ENCODE measurements at regions not wholly inside any gene's neighbourhood (a gene's known extent, or its start where the extent isn't known, plus 50 kb on each side); places are given as distances from the start of the nearest gene placed in this dataset.

DNA sequence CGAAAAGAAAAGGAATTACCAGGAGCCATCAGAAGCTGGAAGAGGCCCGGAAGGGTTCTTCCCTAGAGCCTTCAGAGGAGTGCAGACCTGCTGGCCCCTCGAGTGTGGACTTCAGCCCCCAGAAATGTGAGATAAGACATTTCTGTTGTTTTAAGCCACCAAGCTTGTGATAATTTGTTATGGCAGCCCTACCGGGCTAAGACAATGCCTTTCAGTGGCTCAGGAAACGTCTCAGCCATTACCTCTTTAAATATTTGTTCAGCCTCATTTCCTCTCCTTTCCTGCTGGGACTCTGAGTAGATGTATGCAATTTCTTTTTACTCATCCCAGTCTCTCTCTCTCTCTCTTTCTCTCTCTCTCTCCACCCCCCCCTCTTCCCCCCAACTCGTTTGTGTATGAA is 174.7 kb upstream of the GRB10 start:
- Histone ChIP-seq H3K9me3 (ENCODE audit: control insufficient read depth, insufficient read depth, low read depth, low read length) (no peaks in the 10 kb centered on the region), H3K4me2 (ENCODE audit: extremely low read depth, insufficient read depth, low read length) (no peak overlapping the region), H3K27me3 (ENCODE audit: control insufficient read depth, insufficient read depth, low read length) (no peaks in the 10 kb centered on the region), H3K4me3 (replicated peaks in 1 of 4; ENCODE audit: control extremely low read depth in 1 of 4, insufficient read depth in 1 of 4, low read depth in 3 of 4, low read length in 4 of 4) (no peak overlapping the region), H3K79me2 (ENCODE audit: control insufficient read depth, insufficient read depth, low read length) (no peaks in the 10 kb centered on the region), H3K9ac (ENCODE audit: insufficient read depth, low read length) (no peak overlapping the region), H2AFZ (ENCODE audit: low read length) (no peak overlapping the region), H3K27ac (ENCODE audit: insufficient read depth, low read length) (no peak overlapping the region), H4K20me1 (ENCODE audit: control insufficient read depth, extremely low read depth, insufficient read depth, low read length) (no peaks in the 10 kb centered on the region), H3K4me1 (ENCODE audit: control insufficient read depth, extremely low read depth, insufficient read depth, low read length) (no peaks in the 10 kb centered on the region), H3K36me3 (ENCODE audit: control insufficient read depth, insufficient read depth, low read length) (no peaks in the 10 kb centered on the region)
- TF ChIP-seq, protein P1, sequence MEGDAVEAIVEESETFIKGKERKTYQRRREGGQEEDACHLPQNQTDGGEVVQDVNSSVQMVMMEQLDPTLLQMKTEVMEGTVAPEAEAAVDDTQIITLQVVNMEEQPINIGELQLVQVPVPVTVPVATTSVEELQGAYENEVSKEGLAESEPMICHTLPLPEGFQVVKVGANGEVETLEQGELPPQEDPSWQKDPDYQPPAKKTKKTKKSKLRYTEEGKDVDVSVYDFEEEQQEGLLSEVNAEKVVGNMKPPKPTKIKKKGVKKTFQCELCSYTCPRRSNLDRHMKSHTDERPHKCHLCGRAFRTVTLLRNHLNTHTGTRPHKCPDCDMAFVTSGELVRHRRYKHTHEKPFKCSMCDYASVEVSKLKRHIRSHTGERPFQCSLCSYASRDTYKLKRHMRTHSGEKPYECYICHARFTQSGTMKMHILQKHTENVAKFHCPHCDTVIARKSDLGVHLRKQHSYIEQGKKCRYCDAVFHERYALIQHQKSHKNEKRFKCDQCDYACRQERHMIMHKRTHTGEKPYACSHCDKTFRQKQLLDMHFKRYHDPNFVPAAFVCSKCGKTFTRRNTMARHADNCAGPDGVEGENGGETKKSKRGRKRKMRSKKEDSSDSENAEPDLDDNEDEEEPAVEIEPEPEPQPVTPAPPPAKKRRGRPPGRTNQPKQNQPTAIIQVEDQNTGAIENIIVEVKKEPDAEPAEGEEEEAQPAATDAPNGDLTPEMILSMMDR (conservative IDR thresholded peaks at IDR 0.05 in 1 of 2, IDR thresholded peaks at IDR 0.05 in 1 of 2; ENCODE audit: low read depth in 1 of 2, low read length in 2 of 2): no peak
- no peak for TF ChIP-seq EZH2 (IDR thresholded peaks at IDR 0.05; ENCODE audit: low read length, missing control alignments)
- DNase-seq (ENCODE audit: low read depth in 2 of 2): no peak

DNA sequence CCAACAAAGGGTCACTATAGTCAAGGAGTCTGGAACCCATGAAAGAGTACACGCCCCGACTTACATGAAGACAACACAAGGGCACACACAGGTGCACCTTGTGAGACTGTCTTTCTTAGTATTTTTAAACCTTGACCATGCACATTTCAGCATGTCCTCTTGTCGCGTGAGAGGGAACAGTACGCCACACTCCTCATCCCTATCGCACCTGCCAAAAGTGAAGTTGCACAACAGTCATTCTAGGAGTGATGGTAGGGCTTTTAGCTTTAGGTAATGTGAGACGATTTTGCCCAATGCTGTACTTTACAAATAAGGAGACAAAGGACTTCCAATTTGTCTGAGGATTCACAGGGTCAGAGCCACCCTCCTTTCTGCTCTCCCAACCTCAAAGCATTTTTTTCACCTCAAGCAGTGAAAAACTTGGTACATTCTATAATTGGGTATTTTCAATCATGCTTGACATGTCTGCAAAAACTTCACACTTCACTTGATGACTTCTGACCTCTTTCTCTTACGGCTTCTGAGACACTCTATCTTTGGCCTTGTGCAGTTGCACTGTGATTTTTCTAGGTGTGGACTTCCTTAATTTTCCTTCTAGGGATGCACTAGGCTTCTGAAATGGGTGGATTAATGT is 173.9 kb upstream of the GRB10 start:
- no peaks in the 10 kb centered on the region for H3K79me2 ChIP-seq (ENCODE audit: control insufficient read depth, insufficient read depth, low read length)
- H3K4me1 ChIP-seq (ENCODE audit: control insufficient read depth, extremely low read depth, insufficient read depth, low read length): no peaks in the 10 kb centered on the region
- H3K9ac ChIP-seq (ENCODE audit: insufficient read depth, low read length): no peak overlapping the region
- H3K27me3 ChIP-seq (ENCODE audit: control insufficient read depth, insufficient read depth, low read length): no peaks in the 10 kb centered on the region
- no peak overlapping the region for H3K4me2 ChIP-seq (ENCODE audit: extremely low read depth, insufficient read depth, low read length)
- no peak overlapping the region for H3K27ac ChIP-seq (ENCODE audit: insufficient read depth, low read length)
- TF ChIP-seq, protein P1 (conservative IDR thresholded peaks at IDR 0.05 in 1 of 2, IDR thresholded peaks at IDR 0.05 in 1 of 2; ENCODE audit: low read depth in 1 of 2, low read length in 2 of 2): no peak
- no peak for TF ChIP-seq EZH2 (IDR thresholded peaks at IDR 0.05; ENCODE audit: low read length, missing control alignments)
- H3K9me3 ChIP-seq (ENCODE audit: control insufficient read depth, insufficient read depth, low read depth, low read length): no peaks in the 10 kb centered on the region
- no peak for DNase-seq (ENCODE audit: low read depth in 2 of 2)
- H2AFZ ChIP-seq (ENCODE audit: low read length): no peak overlapping the region
- H3K36me3 ChIP-seq (ENCODE audit: control insufficient read depth, insufficient read depth, low read length): no peaks in the 10 kb centered on the region
- no peaks in the 10 kb centered on the region for H4K20me1 ChIP-seq (ENCODE audit: control insufficient read depth, extremely low read depth, insufficient read depth, low read length)
- H3K4me3 ChIP-seq (replicated peaks in 1 of 4; ENCODE audit: control extremely low read depth in 1 of 4, insufficient read depth in 1 of 4, low read depth in 3 of 4, low read length in 4 of 4): no peak overlapping the region

DNA sequence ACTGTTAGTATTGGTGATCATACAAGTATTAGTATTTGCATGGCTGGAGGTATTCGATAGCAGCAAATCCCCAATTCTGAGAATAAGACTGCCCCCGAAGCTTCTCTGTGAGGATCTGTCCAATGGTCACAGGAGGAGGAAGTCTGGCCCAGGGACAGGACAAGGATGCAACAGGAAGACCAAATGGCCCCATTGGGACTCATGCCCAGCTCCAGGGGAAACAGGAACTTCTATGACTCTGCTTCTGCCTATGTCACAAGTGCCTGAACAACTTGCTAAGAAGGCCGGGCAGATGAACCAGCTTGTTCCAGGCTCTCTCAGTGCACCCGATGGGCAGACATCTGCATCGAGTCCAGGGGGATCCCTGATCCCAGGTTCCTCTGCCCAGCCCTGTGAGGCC is 172.0 kb upstream of the GRB10 start:
- DNase-seq (ENCODE audit: low read depth in 2 of 2): no peak
- TF ChIP-seq, protein P1 (conservative IDR thresholded peaks at IDR 0.05 in 1 of 2, IDR thresholded peaks at IDR 0.05 in 1 of 2; ENCODE audit: low read depth in 1 of 2, low read length in 2 of 2): no peak
- no peak for TF ChIP-seq EZH2 (IDR thresholded peaks at IDR 0.05; ENCODE audit: low read length, missing control alignments)
- H3K4me1 ChIP-seq (ENCODE audit: control insufficient read depth, extremely low read depth, insufficient read depth, low read length): no peaks in the 10 kb centered on the region

More for the DNA sequence above, 172.0 kb upstream of the GRB10 start:
- Histone ChIP-seq H3K4me2 (ENCODE audit: extremely low read depth, insufficient read depth, low read length) (no peak overlapping the region), H3K27ac (ENCODE audit: insufficient read depth, low read length) (no peak overlapping the region), H3K4me3 (replicated peaks in 1 of 4; ENCODE audit: control extremely low read depth in 1 of 4, insufficient read depth in 1 of 4, low read depth in 3 of 4, low read length in 4 of 4) (no peak overlapping the region), H4K20me1 (ENCODE audit: control insufficient read depth, extremely low read depth, insufficient read depth, low read length) (no peaks in the 10 kb centered on the region), H3K9me3 (ENCODE audit: control insufficient read depth, insufficient read depth, low read depth, low read length) (no peaks in the 10 kb centered on the region), H3K79me2 (ENCODE audit: control insufficient read depth, insufficient read depth, low read length) (no peaks in the 10 kb centered on the region), H3K9ac (ENCODE audit: insufficient read depth, low read length) (no peak overlapping the region), H3K27me3 (ENCODE audit: control insufficient read depth, insufficient read depth, low read length) (no peaks in the 10 kb centered on the region), H3K36me3 (ENCODE audit: control insufficient read depth, insufficient read depth, low read length) (no peaks in the 10 kb centered on the region), H2AFZ (ENCODE audit: low read length) (no peak overlapping the region)

Data from fibroblast of lung (primary cell).